GM12878 (cell line): ENCODE measurements at regions not wholly inside any gene's neighbourhood (a gene's known extent, or its start where the extent isn't known, plus 50 kb on each side); places are given as distances from the start of the nearest gene placed in this dataset.

Source experiments
- ATAC-seq: fragments of 200-7000 bp; cut with Tn5 transposase; 3 replicates; pipeline ENCODE4 v1.9.1; 2020; ENCODE audit warnings: mild to moderate bottlenecking, moderate library complexity
- BruUV-seq: library from RNA; stranded (reverse); fragments of 400-500 nt; replicated peaks from 2 replicates; lab custom pipeline; 2021; lab: Mats Ljungman, UMichigan
- CTCF ChIA-PET: fragments of 300-600 bp; sonication (Branson Sonifier 250); formaldehyde crosslinking; extraction: SDS; loops from one replicate; lab custom pipeline; 2021; ENCODE audit warnings: inconsistent platforms; lab: Yijun Ruan, JAX
- POLR2A ChIA-PET: fragments of 350-600 bp; formaldehyde crosslinking; extraction: SDS; loops from one replicate; lab custom pipeline; 2021; ENCODE audit warnings: inconsistent platforms; lab: Charles Lee
- RAD21 ChIA-PET: fragments of 300-600 bp; sonication (Branson Sonifier 250); formaldehyde crosslinking; loops from one replicate; lab custom pipeline; 2023; ENCODE audit warnings: antibody characterized with exemption; ENCODE audit not compliant: unreplicated experiment; lab: Charles Lee
- SMC1A ChIA-PET: fragments of 300-600 bp; sonication (Branson Sonifier 250); formaldehyde crosslinking; loops from one replicate; lab custom pipeline; 2023; ENCODE audit not compliant: unreplicated experiment, uncharacterized antibody; lab: Charles Lee
- DNase-seq: peaks from one replicate; pipeline ENCODE4 v3.0.0-alpha.2; 2011; ENCODE audit warnings: low read depth, low spot score
- FAIRE-seq: peaks from 3 replicates; lab custom pipeline; 2011; peaks lifted over from hg19 to GRCh38; lab: Jason Lieb, UNC
- H2AFZ ChIP-seq: 2 replicates; pipeline ENCODE4 v1.6.0; 2011; ENCODE audit warnings: low read depth, low read length, control low read depth; ENCODE audit not compliant: control insufficient read depth
- H3K27ac ChIP-seq: 2 replicates; pipeline ENCODE4 v1.5.1; 2011; ENCODE audit warnings: control low read depth; ENCODE audit not compliant: control insufficient read depth, insufficient read depth
- H3K27me3 ChIP-seq, 2 experiments: replicated peaks in 1 of 2; 2 replicates each; pipeline versions ENCODE4 v1.6.0 to v1.6.1; 2011; ENCODE audit warnings: low read length in 1 of 2; ENCODE audit not compliant: control insufficient read depth in 2 of 2, insufficient read depth in 2 of 2
- H3K36me3 ChIP-seq, 2 experiments: 2 replicates each; pipeline ENCODE4 v1.5.1; 2011; ENCODE audit warnings: low read length in 1 of 2; ENCODE audit not compliant: control insufficient read depth in 2 of 2, insufficient read depth in 2 of 2
- H3K4me1 ChIP-seq: 2 replicates; pipeline ENCODE4 v1.6.1; 2011; ENCODE audit warnings: mild to moderate bottlenecking, low read length, moderate library complexity, mixed read lengths; ENCODE audit not compliant: control insufficient read depth, insufficient read depth
- H3K4me2 ChIP-seq: 2 replicates; pipeline ENCODE4 v1.6.0; 2011; ENCODE audit warnings: control low read depth; ENCODE audit not compliant: control insufficient read depth, insufficient read depth
- H3K4me3 ChIP-seq: fragments of 200-600 bp; sonication (generic); 2 replicates; pipeline ENCODE4 v1.5.1; 2016
- H3K79me2 ChIP-seq: 2 replicates; pipeline ENCODE4 v1.6.0; 2011; ENCODE audit warnings: low read length; ENCODE audit not compliant: control insufficient read depth, insufficient read depth
- H3K9ac ChIP-seq: 2 replicates; pipeline ENCODE4 v1.8.0; 2011; ENCODE audit warnings: low read length, control low read depth, mixed read lengths; ENCODE audit not compliant: control insufficient read depth, insufficient read depth
- H3K9me3 ChIP-seq: replicated peaks from 3 replicates; pipeline ENCODE4 v1.5.1; 2011; ENCODE audit warnings: mild to moderate bottlenecking, low read length; ENCODE audit not compliant: control insufficient read depth, insufficient read depth
- H4K20me1 ChIP-seq: 2 replicates; pipeline ENCODE4 v1.6.0; 2011; ENCODE audit not compliant: control insufficient read depth, insufficient read depth
- ASH2L ChIP-seq: fragments of 300-600, 200-600 bp; sonication (generic); IDR thresholded peaks from 2 replicates; pipeline ENCODE4 v1.6.1; 2017; ENCODE audit warnings: low read depth, mild to moderate bottlenecking, borderline replicate concordance
- CEBPB ChIP-seq, 2 experiments: fragments of 150-350 bp in 1 of 2; IDR thresholded peaks; 2 replicates each; pipeline ENCODE4 v1.6.1; 2012 to 2014; ENCODE audit warnings: low read depth in 2 of 2, low read length in 2 of 2, borderline replicate concordance in 1 of 2, inconsistent platforms in 1 of 2
- GATAD2B ChIP-seq: fragments of 450-650 bp; conservative IDR thresholded peaks from 2 replicates; pipeline ENCODE4 v1.6.1; 2017; ENCODE audit warnings: low read depth, mild to moderate bottlenecking, moderate library complexity
- PRDM15 ChIP-seq: fragments of 450-650 bp; formaldehyde crosslinking; IDR thresholded peaks from 2 replicates; pipeline ENCODE4 v1.4.0; 2020; ENCODE audit warnings: mild to moderate bottlenecking, moderate library complexity
- SMC3 ChIP-seq: IDR thresholded peaks from 2 replicates; pipeline ENCODE4 v1.6.1; 2011; ENCODE audit warnings: low read length, improper control_type of control experiment, borderline replicate concordance
- TAF1 ChIP-seq: IDR thresholded peaks from 2 replicates; pipeline ENCODE4 v1.6.1; 2011; ENCODE audit warnings: mild to moderate bottlenecking, low read depth, low read length, borderline replicate concordance
- ZNF622 ChIP-seq: fragments of 450-650 bp; IDR thresholded peaks from 2 replicates; pipeline ENCODE4 v1.6.1; 2017; ENCODE audit warnings: mild to moderate bottlenecking, inconsistent platforms
- WGBS: methylation state at CpG from one replicate; pipeline ENCODE4 v1.1.6; 2016; ENCODE audit warnings: low lambda C conversion rate; ENCODE audit not compliant: insufficient replicate concordance, insufficient coverage; ENCODE audit errors: missing lambda C conversion rate; 5-methylcytosine and 5-hydroxymethylcytosine counted together
- in situ Hi-C: fragments of 300-500 bp; cut with MboI; formaldehyde crosslinking; loops from 9 replicates; pipeline ENCODE4 v1.14.3; 2018; ENCODE audit warnings: mixed read lengths
- intact Hi-C: fragments of 100-400 bp; cut with micrococcal nuclease; formaldehyde crosslinking; loops from one replicate; pipeline ENCODE4 v1.14.2; 2022; ENCODE audit not compliant: unreplicated experiment

DNA sequence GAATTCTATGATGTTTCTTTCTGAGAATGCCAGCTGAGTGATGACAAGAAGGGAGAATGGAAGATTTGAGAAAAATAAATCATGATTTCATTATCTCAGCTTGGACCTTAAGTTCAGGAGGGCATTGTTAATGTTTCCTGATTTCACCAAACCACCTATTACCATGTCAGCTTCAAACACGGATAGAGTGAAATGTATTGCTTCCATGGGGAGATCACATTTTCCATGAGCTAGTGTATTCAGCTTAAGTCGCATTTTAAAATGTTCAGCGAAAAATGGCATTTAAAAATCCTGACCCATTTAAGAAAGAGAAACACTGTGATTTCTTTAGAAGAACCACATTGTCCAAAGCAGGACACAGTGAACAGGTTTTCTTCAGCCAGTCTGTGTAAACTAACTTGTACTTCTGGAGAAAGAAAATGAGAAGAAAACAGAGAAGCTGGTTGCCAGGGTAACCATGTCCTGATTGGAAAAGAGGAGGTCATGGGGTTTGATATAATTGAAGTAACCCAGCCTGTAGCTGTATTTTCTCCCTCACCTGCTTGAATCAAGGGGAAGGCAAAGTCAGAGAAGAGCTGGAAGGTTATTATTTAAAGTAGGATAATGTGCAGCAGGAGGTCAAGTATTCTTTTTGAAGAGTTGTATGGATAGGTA is 684.1 kb upstream of the NRSN1 start (continued):
- TF ChIP-seq ZNF622 (no peak), PRDM15 (CRISPR knock-in tag) (no peak), TAF1 (no peak), ASH2L (no peak), CEBPB (IDR thresholded peaks at IDR 0.05; ENCODE audit: borderline replicate concordance in 1 of 2, low read depth in 2 of 2, low read length in 2 of 2) (no peak)
- TF ChIP-seq, all 136 proteins: peak for 0

DNA sequence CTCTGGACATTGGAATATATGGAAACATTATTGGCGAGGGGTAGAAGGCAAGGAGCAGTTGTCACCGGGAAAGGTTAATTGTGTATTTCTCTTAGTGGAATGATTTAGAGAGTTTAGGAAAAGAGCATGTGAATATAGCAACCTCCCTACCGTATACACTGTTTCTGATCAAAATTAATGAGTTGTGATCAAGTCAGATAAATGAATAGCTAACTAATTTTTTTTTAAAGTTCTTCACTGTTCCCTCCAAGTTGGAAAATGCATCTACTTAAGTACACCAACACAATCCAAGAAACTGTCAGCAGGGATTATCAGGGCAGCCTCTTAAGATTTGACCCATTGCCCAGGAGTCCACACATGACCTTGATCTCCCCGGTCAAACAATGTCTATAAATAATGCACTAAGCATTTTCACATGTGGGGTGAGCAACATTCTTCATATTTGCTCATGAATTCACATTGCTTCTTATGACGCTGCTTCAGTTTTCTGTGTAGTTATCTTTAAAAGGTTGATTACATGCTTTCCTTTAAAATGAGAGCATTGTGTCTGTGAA is 680.8 kb upstream of the NRSN1 start:
- Histone ChIP-seq H3K4me3 (no peak overlapping the region), H3K79me2 (no peaks in the 10 kb centered on the region), H3K9ac (no peak overlapping the region), H3K4me1 (no peaks in the 10 kb centered on the region), H2AFZ (no peak overlapping the region), H3K4me2 (no peak overlapping the region), H3K27ac (no peak overlapping the region), H3K36me3 (no peaks in the 10 kb centered on the region), H3K9me3 (no peaks in the 10 kb centered on the region), H3K27me3 (no peaks in the 10 kb centered on the region; a peak in 1 of 4 replicates), H4K20me1 (no peaks in the 10 kb centered on the region; the same call in 1 of the 2 replicates)
- no peak for DNase-seq
- no peak for FAIRE-seq
- intact Hi-C loops, result no loop called here
- no peak for ATAC-seq
- no TSS peak for BruUV-seq
- ChIA-PET RAD21 (no interaction called here), SMC1A (interaction anchor here (0.7 to 1.3 kb wide), 2 partner anchors 9 to 31 kb away, joined by 3 read pairs; no protein-coding TSS in a partner anchor), CTCF (interaction anchor here (0.6 to 0.8 kb wide), 2 partner anchors 10 to 14 kb away, joined by 3 to 4 read pairs; no protein-coding TSS in a partner anchor), POLR2A (no interaction called here)
- WGBS, result 26% methylated on average over 5 of the region's 5 CpGs
- TF ChIP-seq GATAD2B (no peak), SMC3 (no peak)
- in situ Hi-C loops, result no loop called here
